K562 (cell line): ENCODE measurements at regions not wholly inside any gene's neighbourhood (a gene's known extent, or its start where the extent isn't known, plus 50 kb on each side); places are given as distances from the start of the nearest gene placed in this dataset.

ENCODE experiments used
- CREM ChIP-seq: IDR thresholded peaks from 2 replicates; pipeline ENCODE4 v1.6.1; 2014; ENCODE audit warnings: antibody characterized with exemption, low read depth
- FOXA1 ChIP-seq: fragments of 450-650 bp; IDR thresholded peaks from 2 replicates; pipeline ENCODE4 v1.6.1; 2016; ENCODE audit warnings: mild to moderate bottlenecking, borderline replicate concordance
- GTF2F1 ChIP-seq: IDR thresholded peaks from 2 replicates; pipeline ENCODE4 v1.6.1; 2011; ENCODE audit warnings: low read depth, low read length, improper control_type of control experiment
- RFX5 ChIP-seq: IDR thresholded peaks from 2 replicates; pipeline ENCODE4 v1.6.1; 2011; ENCODE audit warnings: low read depth, mild to moderate bottlenecking, improper control_type of control experiment, low read length
- SIN3A ChIP-seq, 2 experiments: fragments of 150-350 bp in 1 of 2; IDR thresholded peaks; 2 replicates each; pipeline ENCODE4 v1.6.1; 2011 to 2016; ENCODE audit warnings: borderline replicate concordance in 2 of 2, low read depth in 2 of 2, low read length in 2 of 2, mild to moderate bottlenecking in 2 of 2, moderate library complexity in 2 of 2; ENCODE audit not compliant: control insufficient read depth in 1 of 2
- ZNF239 ChIP-seq: fragments of 250-450 bp; sonication (Bioruptor Pico); IDR thresholded peaks from 2 replicates; pipeline ENCODE4 v1.4.0; 2020; ENCODE audit warnings: mild to moderate bottlenecking
- ZSCAN29 ChIP-seq: fragments of 450-650 bp; IDR thresholded peaks from 2 replicates; pipeline ENCODE4 v1.6.1; 2017
- TF ChIP-seq, protein P1 (sequence below), 3 experiments: IDR thresholded peaks in 2 of 3; conservative IDR thresholded peaks in 1 of 3; 2 replicates each; pipeline ENCODE4 v1.5.1; 2011 to 2012; ENCODE audit warnings: low read length in 3 of 3, mild to moderate bottlenecking in 3 of 3, control low read depth in 2 of 3, improper control_type of control experiment in 1 of 3, inconsistent platforms in 1 of 3, low read depth in 1 of 3, mixed read lengths in 1 of 3, moderate library complexity in 1 of 3; ENCODE audit not compliant: insufficient read depth in 2 of 3
- TF ChIP-seq, protein P2 (sequence below): sonication (generic); formaldehyde crosslinking; IDR thresholded peaks from 2 replicates; pipeline ENCODE4 v1.8.1; 2022; ENCODE audit warnings: missing genetic modification reagents

DNA sequence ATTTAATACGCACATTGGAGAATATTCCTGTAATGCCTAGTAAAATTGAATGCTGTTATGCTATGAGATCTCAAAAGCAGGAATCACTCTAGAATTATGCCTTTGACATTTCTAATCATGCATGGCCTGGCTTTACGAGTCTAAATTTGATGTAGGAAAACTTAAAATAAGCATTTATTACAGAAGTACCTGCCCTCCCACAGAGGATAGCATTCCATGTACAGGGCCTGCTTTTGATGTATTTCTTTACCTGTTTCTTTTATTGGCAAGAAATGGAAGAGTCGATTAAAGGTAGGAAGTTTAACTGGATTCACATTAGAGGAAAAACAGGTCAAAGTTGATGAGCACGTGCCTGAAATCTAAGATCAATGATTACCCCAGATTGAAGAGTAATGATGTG, 219.5 kb downstream of the PCDH7 start:
- TF ChIP-seq ZNF239 (CRISPR knock-in tag) (no peak), ZSCAN29 (no peak), CREM (no peak), RFX5 (no peak), FOXA1 (no peak), SIN3A (IDR thresholded peaks at IDR 0.05; ENCODE audit: borderline replicate concordance in 2 of 2, control insufficient read depth in 1 of 2, low read depth in 2 of 2, low read length in 2 of 2) (no peak), GTF2F1 (no peak)
- TF ChIP-seq, protein P1, sequence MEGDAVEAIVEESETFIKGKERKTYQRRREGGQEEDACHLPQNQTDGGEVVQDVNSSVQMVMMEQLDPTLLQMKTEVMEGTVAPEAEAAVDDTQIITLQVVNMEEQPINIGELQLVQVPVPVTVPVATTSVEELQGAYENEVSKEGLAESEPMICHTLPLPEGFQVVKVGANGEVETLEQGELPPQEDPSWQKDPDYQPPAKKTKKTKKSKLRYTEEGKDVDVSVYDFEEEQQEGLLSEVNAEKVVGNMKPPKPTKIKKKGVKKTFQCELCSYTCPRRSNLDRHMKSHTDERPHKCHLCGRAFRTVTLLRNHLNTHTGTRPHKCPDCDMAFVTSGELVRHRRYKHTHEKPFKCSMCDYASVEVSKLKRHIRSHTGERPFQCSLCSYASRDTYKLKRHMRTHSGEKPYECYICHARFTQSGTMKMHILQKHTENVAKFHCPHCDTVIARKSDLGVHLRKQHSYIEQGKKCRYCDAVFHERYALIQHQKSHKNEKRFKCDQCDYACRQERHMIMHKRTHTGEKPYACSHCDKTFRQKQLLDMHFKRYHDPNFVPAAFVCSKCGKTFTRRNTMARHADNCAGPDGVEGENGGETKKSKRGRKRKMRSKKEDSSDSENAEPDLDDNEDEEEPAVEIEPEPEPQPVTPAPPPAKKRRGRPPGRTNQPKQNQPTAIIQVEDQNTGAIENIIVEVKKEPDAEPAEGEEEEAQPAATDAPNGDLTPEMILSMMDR (IDR thresholded peaks at IDR 0.05 in 2 of 3, conservative IDR thresholded peaks at IDR 0.05 in 1 of 3; ENCODE audit: insufficient read depth in 2 of 3, low read depth in 1 of 3, low read length in 3 of 3) = no peak
- TF ChIP-seq, protein P2, sequence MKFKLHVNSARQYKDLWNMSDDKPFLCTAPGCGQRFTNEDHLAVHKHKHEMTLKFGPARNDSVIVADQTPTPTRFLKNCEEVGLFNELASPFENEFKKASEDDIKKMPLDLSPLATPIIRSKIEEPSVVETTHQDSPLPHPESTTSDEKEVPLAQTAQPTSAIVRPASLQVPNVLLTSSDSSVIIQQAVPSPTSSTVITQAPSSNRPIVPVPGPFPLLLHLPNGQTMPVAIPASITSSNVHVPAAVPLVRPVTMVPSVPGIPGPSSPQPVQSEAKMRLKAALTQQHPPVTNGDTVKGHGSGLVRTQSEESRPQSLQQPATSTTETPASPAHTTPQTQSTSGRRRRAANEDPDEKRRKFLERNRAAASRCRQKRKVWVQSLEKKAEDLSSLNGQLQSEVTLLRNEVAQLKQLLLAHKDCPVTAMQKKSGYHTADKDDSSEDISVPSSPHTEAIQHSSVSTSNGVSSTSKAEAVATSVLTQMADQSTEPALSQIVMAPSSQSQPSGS (CRISPR knock-in tag) = no peak
